A673 (cell line): ENCODE measurements at regions not wholly inside any gene's neighbourhood (a gene's known extent, or its start where the extent isn't known, plus 50 kb on each side); places are given as distances from the start of the nearest gene placed in this dataset.
"Not testable (repeated sequence)": the region's sequence is repeated elsewhere in the genome, so short reads cannot be mapped to it uniquely, and the experiment has no call there.

Experiments used
- BruUV-seq: library from RNA; stranded (reverse); fragments of 400-500 nt; replicated peaks from 2 replicates; lab custom pipeline; 2021; lab: Mats Ljungman, UMichigan
- CTCF ChIA-PET: fragments of 300-600 bp; sonication (Branson Sonifier 250); formaldehyde crosslinking; loops from one replicate; lab custom pipeline; 2022; ENCODE audit warnings: antibody characterized with exemption; lab: Charles Lee
- POLR2A ChIA-PET: fragments of 300-600 bp; sonication (Branson Sonifier 250); formaldehyde crosslinking; loops from one replicate; lab custom pipeline; 2022; ENCODE audit warnings: antibody characterized with exemption; ENCODE audit not compliant: low non-redundant PET; lab: Charles Lee
- DNase-seq: peaks from one replicate; pipeline ENCODE4 v3.0.0-alpha.2; 2015; ENCODE audit warnings: low spot score
- H3K27ac ChIP-seq: fragments of 200-600 bp; sonication (generic); 2 replicates; pipeline ENCODE4 v1.5.1; 2016; ENCODE audit warnings: mixed run types, low read depth, mild to moderate bottlenecking, mixed read lengths, antibody characterized with exemption, low read length; ENCODE audit not compliant: poor library complexity, severe bottlenecking
- H3K27me3 ChIP-seq: fragments of 200-600 bp; sonication (generic); replicated peaks from 2 replicates; pipeline ENCODE4 v1.6.1; 2017; ENCODE audit warnings: mixed run types, low read depth, mild to moderate bottlenecking, mixed read lengths, antibody characterized with exemption, low read length; ENCODE audit not compliant: insufficient read depth, poor library complexity
- H3K36me3 ChIP-seq: fragments of 200-600 bp; sonication (generic); 2 replicates; pipeline ENCODE4 v1.6.1; 2016; ENCODE audit warnings: mixed run types, mild to moderate bottlenecking, mixed read lengths, antibody characterized with exemption, low read length; ENCODE audit not compliant: insufficient read depth, poor library complexity, severe bottlenecking
- H3K4me1 ChIP-seq: fragments of 200-600 bp; sonication (generic); 2 replicates; pipeline ENCODE4 v1.6.1; 2017; ENCODE audit warnings: mixed run types, mild to moderate bottlenecking, mixed read lengths, antibody characterized with exemption, low read length; ENCODE audit not compliant: insufficient read depth, poor library complexity, severe bottlenecking
- H3K4me3 ChIP-seq: fragments of 200-600 bp; sonication (generic); 2 replicates; pipeline ENCODE4 v1.5.1; 2016; ENCODE audit warnings: low read depth, mixed run types, mild to moderate bottlenecking, mixed read lengths, low read length; ENCODE audit not compliant: poor library complexity, severe bottlenecking
- H3K9me3 ChIP-seq: fragments of 200-600 bp; sonication (generic); 2 replicates; pipeline ENCODE4 v1.6.1; 2016; ENCODE audit warnings: mixed run types, low read depth, mild to moderate bottlenecking, mixed read lengths, antibody characterized with exemption, low read length; ENCODE audit not compliant: poor library complexity, severe bottlenecking
- CTCF ChIP-seq: fragments of 300-800, 200-600 bp; sonication (generic); conservative IDR thresholded peaks from 2 replicates; pipeline ENCODE4 v1.5.1; 2017; ENCODE audit warnings: low read depth, mild to moderate bottlenecking, antibody characterized with exemption, low read length, moderate library complexity, mixed read lengths
- EZH2 ChIP-seq: fragments of 200-600 bp; sonication (generic); IDR thresholded peaks from 2 replicates; pipeline ENCODE4 v1.6.1; 2017; ENCODE audit warnings: borderline replicate concordance, low read depth, mild to moderate bottlenecking, mixed read lengths, antibody characterized with exemption, low read length; ENCODE audit not compliant: poor library complexity, severe bottlenecking
- intact Hi-C: fragments of 100-400 bp; cut with micrococcal nuclease; formaldehyde crosslinking; loops from one replicate; pipeline ENCODE4 v1.10.0; 2022; ENCODE audit not compliant: unreplicated experiment

DNA sequence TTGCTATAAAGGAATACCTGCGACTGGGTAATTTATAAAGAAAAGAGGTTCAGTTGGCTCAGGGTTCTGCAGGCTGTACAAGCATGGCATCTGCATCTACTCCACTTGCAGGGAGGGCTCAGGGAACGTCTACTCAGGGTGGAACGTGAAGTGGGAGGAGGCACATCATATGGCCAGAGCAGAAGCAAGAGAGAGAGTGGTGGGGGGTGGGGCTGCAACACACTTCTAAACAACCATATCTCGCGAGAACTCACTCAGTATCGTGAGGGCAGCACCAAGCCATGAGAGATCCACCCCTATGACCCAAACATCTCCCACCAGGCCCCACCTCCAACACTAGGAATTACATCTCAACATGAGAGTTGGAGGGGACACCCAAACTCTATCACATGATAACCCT, 109.8 kb upstream of the SCAF8 start:
- Histone ChIP-seq H3K27ac (no peak overlapping the region), H3K4me1 (no peaks in the 10 kb centered on the region), H3K4me3 (no peak overlapping the region), H3K9me3 (no peaks in the 10 kb centered on the region), H3K27me3 (no peaks in the 10 kb centered on the region), H3K36me3 (no peaks in the 10 kb centered on the region)
- TF ChIP-seq CTCF = no peak
- no peak for DNase-seq
- ChIA-PET POLR2A (no interaction called here), CTCF (no interaction called here)
- intact Hi-C loops = no loop called here
- no TSS peak for BruUV-seq

GRCh38 chr6:154624038-154624599, 109.1 kb upstream of the SCAF8 start:
- no peak for TF ChIP-seq CTCF
- BruUV-seq = no TSS peak
- ChIA-PET CTCF (no interaction called here), POLR2A (no interaction called here)
- no peak overlapping the region for H3K27ac ChIP-seq
- intact Hi-C loops = no loop called here
- no peaks in the 10 kb centered on the region for H3K27me3 ChIP-seq
- no peak for DNase-seq
- no peaks in the 10 kb centered on the region for H3K9me3 ChIP-seq
- H3K4me3 ChIP-seq = no peak overlapping the region
- no peaks in the 10 kb centered on the region for H3K36me3 ChIP-seq
- no peaks in the 10 kb centered on the region for H3K4me1 ChIP-seq

GRCh38 chr6:154624727-154625126, 108.5 kb upstream of the SCAF8 start:
- H3K27me3 ChIP-seq, H3K36me3 ChIP-seq, BruUV-seq, H3K4me3 ChIP-seq, H3K4me1 ChIP-seq, H3K27ac ChIP-seq, CTCF ChIA-PET, POLR2A ChIA-PET, DNase-seq, H3K9me3 ChIP-seq, intact Hi-C loops: not testable (repeated sequence)

GRCh38 chr6:154625721-154626120, 107.5 kb upstream of the SCAF8 start:
- Histone ChIP-seq H3K4me3 (no peak overlapping the region), H3K27ac (no peak overlapping the region), H3K9me3 (no peaks in the 10 kb centered on the region), H3K27me3 (no peaks in the 10 kb centered on the region), H3K4me1 (no peaks in the 10 kb centered on the region), H3K36me3 (no peaks in the 10 kb centered on the region)
- intact Hi-C loops = no loop called here
- no peak for DNase-seq
- TF ChIP-seq EZH2 = no peak
- no peak for TF ChIP-seq CTCF
- no TSS peak for BruUV-seq
- CTCF ChIA-PET = no interaction called here
- POLR2A ChIA-PET = no interaction called here
